B cell (primary cell): ENCODE measurements at regions not wholly inside any gene's neighbourhood (a gene's known extent, or its start where the extent isn't known, plus 50 kb on each side); places are given as distances from the start of the nearest gene placed in this dataset.

ENCODE experiments used
- ATAC-seq: fragments of 200-7000 bp; cut with Tn5 transposase; one replicate; pipeline ENCODE4 v1.10.0; 2021; ENCODE audit warnings: low read depth, mild to moderate bottlenecking, moderate number of reproducible peaks, moderate library complexity
- CTCF ChIA-PET: fragments of 350-600 bp; sonication (Branson Sonifier 250); formaldehyde crosslinking; loops from one replicate; lab custom pipeline; 2021; ENCODE audit warnings: antibody characterized with exemption, inconsistent platforms; lab: Charles Lee
- POLR2A ChIA-PET: fragments of 350-600 bp; sonication (Branson Sonifier 250); formaldehyde crosslinking; loops from one replicate; lab custom pipeline; 2021; ENCODE audit warnings: antibody characterized with exemption; lab: Charles Lee
- DNase-seq: peaks from one replicate; pipeline ENCODE4 v3.0.0; 2013
- H2AFZ ChIP-seq: 2 replicates; pipeline ENCODE4 v1.6.1; 2012; ENCODE audit warnings: mild to moderate bottlenecking, low read depth, low read length; ENCODE audit not compliant: insufficient read depth, poor library complexity, severe bottlenecking
- H3K27ac ChIP-seq, 2 donors: 1 replicate in 1 of 2; 2 replicates in 1 of 2; pipeline ENCODE4 v1.5.1; 2012 to 2013; ENCODE audit warnings: low read length in 2 of 2, mild to moderate bottlenecking in 2 of 2, moderate library complexity in 1 of 2
- H3K27me3 ChIP-seq, 4 experiments: fragments of 200-600 bp in 1 of 4; sonication (generic) in 1 of 4; replicated peaks in 1 of 4; 1 replicate in 2 of 4; 2 replicates in 2 of 4; pipeline versions ENCODE4 v1.6.1 to v1.7.0; 2013 to 2016; ENCODE audit warnings: low read length in 3 of 4, mild to moderate bottlenecking in 2 of 4, mixed read lengths in 1 of 4, moderate library complexity in 1 of 4; ENCODE audit not compliant: insufficient read depth in 4 of 4, control insufficient read depth in 3 of 4; ENCODE audit errors: control extremely low read depth in 1 of 4
- H3K36me3 ChIP-seq, 2 experiments: replicated peaks in 1 of 2; 1 replicate in 1 of 2; 2 replicates in 1 of 2; pipeline versions ENCODE4 v1.6.1 to v1.7.1; 2013; ENCODE audit warnings: low read length in 1 of 2; ENCODE audit not compliant: insufficient read depth in 2 of 2, control insufficient read depth in 1 of 2; ENCODE audit errors: control extremely low read depth in 1 of 2, extremely low read depth in 1 of 2
- H3K4me1 ChIP-seq, 2 donors: fragments of 200-600 bp in 1 of 2; sonication (generic) in 1 of 2; 1 replicate in 1 of 2; 2 replicates in 1 of 2; pipeline versions ENCODE4 v1.5.1 to v1.6.1; 2013 to 2017; ENCODE audit warnings: low read length in 2 of 2; ENCODE audit not compliant: control insufficient read depth in 2 of 2, insufficient read depth in 2 of 2
- H3K4me2 ChIP-seq: replicated peaks from 2 replicates; pipeline ENCODE3; 2012; ENCODE audit warnings: mild to moderate bottlenecking, low read depth, low read length; ENCODE audit not compliant: poor library complexity, severe bottlenecking
- H3K4me3 ChIP-seq, 5 experiments: fragments of 200-600 bp in 1 of 5; sonication (generic) in 1 of 5; 1 replicate in 3 of 5; 2 replicates in 2 of 5; pipeline versions ENCODE4 v1.5.1 to v1.7.0; 2011 to 2016; ENCODE audit warnings: low read length in 4 of 5, mild to moderate bottlenecking in 4 of 5, low read depth in 2 of 5, control low read depth in 1 of 5, moderate library complexity in 1 of 5; ENCODE audit not compliant: insufficient read depth in 1 of 5; ENCODE audit errors: control extremely low read depth in 1 of 5, extremely low read depth in 1 of 5
- H3K79me2 ChIP-seq: fragments of 200-600 bp; sonication (generic); one replicate; pipeline ENCODE4 v1.6.0; 2016; ENCODE audit warnings: low read length; ENCODE audit not compliant: control insufficient read depth, insufficient read depth
- H3K9ac ChIP-seq: fragments of 200-600 bp; sonication (generic); 2 replicates; pipeline ENCODE4 v1.6.1; 2017; ENCODE audit warnings: mild to moderate bottlenecking, low read length, moderate library complexity
- H3K9me3 ChIP-seq, 3 donors: one replicate each; pipeline versions ENCODE4 v1.6.1 to v1.7.1; 2013; ENCODE audit warnings: low read length in 2 of 3; ENCODE audit not compliant: control insufficient read depth in 2 of 3, insufficient read depth in 1 of 3; ENCODE audit errors: control extremely low read depth in 1 of 3
- H4K20me1 ChIP-seq: 2 replicates; pipeline ENCODE4 v1.6.0; 2012; ENCODE audit warnings: mild to moderate bottlenecking, low read length; ENCODE audit not compliant: insufficient read depth, control insufficient read depth, poor library complexity, severe bottlenecking
- H3K27ac Mint-ChIP-seq: one replicate; pipeline ENCODE4 v1.8.0; 2021; ENCODE audit warnings: mixed read lengths
- H3K27me3 Mint-ChIP-seq: one replicate; pipeline ENCODE4 v1.8.0; 2021; ENCODE audit warnings: mixed read lengths
- H3K4me1 Mint-ChIP-seq: one replicate; pipeline ENCODE4 v1.8.0; 2021; ENCODE audit warnings: mixed read lengths
- H3K4me3 Mint-ChIP-seq: one replicate; pipeline ENCODE4 v1.8.0; 2021; ENCODE audit warnings: mixed read lengths
- H3K9me3 Mint-ChIP-seq: one replicate; pipeline ENCODE4 v1.8.0; 2022; ENCODE audit warnings: mixed read lengths; ENCODE audit not compliant: insufficient read depth
- EZH2 ChIP-seq: IDR thresholded peaks from 2 replicates; pipeline ENCODE4 v1.6.1; 2012; ENCODE audit warnings: borderline replicate concordance, low read depth, mild to moderate bottlenecking, moderate library complexity, low read length; ENCODE audit not compliant: insufficient read depth, poor library complexity, severe bottlenecking
- WGBS: methylation state at CpG from one replicate; pipeline ENCODE4 v1.1.5; 2013; ENCODE audit warnings: missing lambda C conversion rate; ENCODE audit not compliant: insufficient coverage; 5-methylcytosine and 5-hydroxymethylcytosine counted together
- intact Hi-C: fragments of 100-400 bp; cut with micrococcal nuclease; formaldehyde crosslinking; loops from one replicate; pipeline ENCODE4 v1.10.0; 2022
- TF ChIP-seq, protein P1 (sequence below): fragments of 200-600 bp; IDR thresholded peaks from one replicate; pipeline ENCODE4 v1.8.0; 2022; ENCODE audit warnings: antibody characterized with exemption, mild to moderate bottlenecking

GRCh38 chr1:82923931-82924330, 1075.0 kb downstream of the TTLL7 start:
- H3K4me3 ChIP-seq = no peak overlapping the region
- DNase-seq (no peak), ATAC-seq (no peak)
- Mint-ChIP-seq H3K9me3 (no peaks in the 10 kb centered on the region), H3K27ac (no peak overlapping the region), H3K27me3 (no peaks in the 10 kb centered on the region), H3K4me1 (no peaks in the 10 kb centered on the region), H3K4me3 (no peak overlapping the region)
- CTCF ChIA-PET = no interaction called here
- no peaks in the 10 kb centered on the region for H3K4me1 ChIP-seq
- no peak overlapping the region for H3K9ac ChIP-seq
- no peaks in the 10 kb centered on the region for H3K79me2 ChIP-seq
- no peak overlapping the region for H3K4me2 ChIP-seq
- no peak overlapping the region for H2AFZ ChIP-seq
- H4K20me1 ChIP-seq = no peaks in the 10 kb centered on the region
- H3K36me3 ChIP-seq = no peaks in the 10 kb centered on the region
- no peaks in the 10 kb centered on the region for H3K9me3 ChIP-seq
- H3K27me3 ChIP-seq = no peaks in the 10 kb centered on the region
- no peak overlapping the region for H3K27ac ChIP-seq
- no CpG with 5 or more reads among the region's 4 CpGs for WGBS
- intact Hi-C loops = no loop called here
- TF ChIP-seq EZH2 = no peak
- TF ChIP-seq, protein P1, sequence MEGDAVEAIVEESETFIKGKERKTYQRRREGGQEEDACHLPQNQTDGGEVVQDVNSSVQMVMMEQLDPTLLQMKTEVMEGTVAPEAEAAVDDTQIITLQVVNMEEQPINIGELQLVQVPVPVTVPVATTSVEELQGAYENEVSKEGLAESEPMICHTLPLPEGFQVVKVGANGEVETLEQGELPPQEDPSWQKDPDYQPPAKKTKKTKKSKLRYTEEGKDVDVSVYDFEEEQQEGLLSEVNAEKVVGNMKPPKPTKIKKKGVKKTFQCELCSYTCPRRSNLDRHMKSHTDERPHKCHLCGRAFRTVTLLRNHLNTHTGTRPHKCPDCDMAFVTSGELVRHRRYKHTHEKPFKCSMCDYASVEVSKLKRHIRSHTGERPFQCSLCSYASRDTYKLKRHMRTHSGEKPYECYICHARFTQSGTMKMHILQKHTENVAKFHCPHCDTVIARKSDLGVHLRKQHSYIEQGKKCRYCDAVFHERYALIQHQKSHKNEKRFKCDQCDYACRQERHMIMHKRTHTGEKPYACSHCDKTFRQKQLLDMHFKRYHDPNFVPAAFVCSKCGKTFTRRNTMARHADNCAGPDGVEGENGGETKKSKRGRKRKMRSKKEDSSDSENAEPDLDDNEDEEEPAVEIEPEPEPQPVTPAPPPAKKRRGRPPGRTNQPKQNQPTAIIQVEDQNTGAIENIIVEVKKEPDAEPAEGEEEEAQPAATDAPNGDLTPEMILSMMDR = no peak
- POLR2A ChIA-PET = no interaction called here

DNA sequence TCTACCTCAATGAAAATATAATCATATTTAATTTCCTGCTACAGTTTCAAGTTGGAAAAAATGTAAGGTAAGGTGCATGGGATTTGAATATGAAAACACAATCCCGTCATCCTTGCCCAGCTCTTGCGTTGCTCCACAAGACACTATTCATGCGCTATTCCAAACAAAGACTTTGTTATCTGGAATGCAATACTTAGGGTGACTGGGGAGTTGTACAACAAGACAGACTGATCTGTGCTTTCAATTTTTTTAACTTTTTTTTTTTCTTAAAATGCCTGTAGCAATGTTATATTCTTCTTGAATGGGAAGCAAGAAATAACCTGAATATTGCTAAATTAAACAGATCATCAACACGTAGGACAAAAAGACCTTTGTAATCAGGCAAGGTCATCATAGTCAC, 1077.2 kb downstream of the TTLL7 start:
- POLR2A ChIA-PET = no interaction called here
- H3K9me3 Mint-ChIP-seq = no peaks in the 10 kb centered on the region

More for the DNA sequence above, 1077.2 kb downstream of the TTLL7 start:
- Histone ChIP-seq H3K9me3 (no peaks in the 10 kb centered on the region), H3K27me3 (no peaks in the 10 kb centered on the region), H3K9ac (no peak overlapping the region), H3K4me1 (no peaks in the 10 kb centered on the region), H3K4me2 (no peak overlapping the region), H3K79me2 (no peaks in the 10 kb centered on the region), H2AFZ (no peak overlapping the region), H3K27ac (no peak overlapping the region), H3K4me3 (no peak overlapping the region), H4K20me1 (no peaks in the 10 kb centered on the region), H3K36me3 (no peaks in the 10 kb centered on the region)
- WGBS = no CpG with 5 or more reads among the region's 4 CpGs
- H3K4me1 Mint-ChIP-seq = no peaks in the 10 kb centered on the region
- no peak for DNase-seq
- ATAC-seq = no peak
- no peak overlapping the region for H3K4me3 Mint-ChIP-seq
- no peaks in the 10 kb centered on the region for H3K27me3 Mint-ChIP-seq
- CTCF ChIA-PET = no interaction called here
- TF ChIP-seq, protein P1 = no peak
- TF ChIP-seq EZH2 = no peak
- no peak overlapping the region for H3K27ac Mint-ChIP-seq
- intact Hi-C loops = no loop called here
